Smooth muscle cell (in vitro differentiated cells): ENCODE measurements at regions not wholly inside any gene's neighbourhood (a gene's known extent, or its start where the extent isn't known, plus 50 kb on each side); places are given as distances from the start of the nearest gene placed in this dataset.

ENCODE experiments used
- DNase-seq: peaks from one replicate; lab custom pipeline; 2025; ENCODE audit not compliant: unreplicated experiment; lab: John Stamatoyannopoulos, UW
- H2AFZ ChIP-seq: fragments of 200-600 bp; sonication (generic); 2 replicates; pipeline ENCODE4 v1.6.0; 2016; ENCODE audit warnings: antibody characterized with exemption, low read depth, mild to moderate bottlenecking
- H3F3A ChIP-seq: fragments of 200-600 bp; sonication (generic); 2 replicates; pipeline ENCODE4 v1.6.0; 2017; ENCODE audit warnings: antibody characterized with exemption, low read depth
- H3K27ac ChIP-seq: fragments of 200-600 bp; sonication (generic); 2 replicates; pipeline ENCODE4 v1.5.1; 2016; ENCODE audit warnings: low read depth, mild to moderate bottlenecking
- H3K27me3 ChIP-seq: fragments of 200-600 bp; sonication (generic); 2 replicates; pipeline ENCODE4 v1.6.1; 2016; ENCODE audit warnings: low read depth, mild to moderate bottlenecking
- H3K36me3 ChIP-seq: fragments of 200-600 bp; sonication (generic); 2 replicates; pipeline ENCODE4 v1.5.1; 2016; ENCODE audit warnings: low read depth
- H3K4me1 ChIP-seq: fragments of 200-600 bp; sonication (generic); 2 replicates; pipeline ENCODE4 v1.5.1; 2016; ENCODE audit warnings: low read depth
- H3K4me2 ChIP-seq: fragments of 200-600 bp; sonication (generic); 2 replicates; pipeline ENCODE4 v1.6.0; 2016; ENCODE audit warnings: mild to moderate bottlenecking
- H3K4me3 ChIP-seq: fragments of 200-600 bp; sonication (generic); 2 replicates; pipeline ENCODE4 v1.5.1; 2016; ENCODE audit warnings: mild to moderate bottlenecking
- H3K79me2 ChIP-seq: fragments of 200-600 bp; sonication (generic); 2 replicates; pipeline ENCODE4 v1.6.0; 2016; ENCODE audit warnings: low read depth, mild to moderate bottlenecking
- H3K9ac ChIP-seq: fragments of 200-600 bp; sonication (generic); 2 replicates; pipeline ENCODE4 v1.6.0; 2016; ENCODE audit warnings: low read depth
- H3K9me3 ChIP-seq: fragments of 200-600 bp; sonication (generic); replicated peaks from 2 replicates; pipeline ENCODE4 v1.5.1; 2016; ENCODE audit warnings: low read depth
- H4K20me1 ChIP-seq: fragments of 200-600 bp; sonication (generic); 2 replicates; pipeline ENCODE4 v1.6.0; 2016; ENCODE audit warnings: low read depth
- CTCF ChIP-seq: fragments of 200-600 bp; sonication (generic); IDR thresholded peaks from 2 replicates; pipeline ENCODE4 v1.5.1; 2017; ENCODE audit warnings: borderline replicate concordance, mild to moderate bottlenecking, antibody characterized with exemption; ENCODE audit not compliant: insufficient read depth, poor library complexity, severe bottlenecking
- WGBS: methylation state at CpG from one replicate; pipeline ENCODE4 v1.1.7; 2016; ENCODE audit warnings: low lambda C conversion rate; 5-methylcytosine and 5-hydroxymethylcytosine counted together

GRCh38 chr6:137361701-137362100 is 132.5 kb downstream of the OLIG3 start:
- Histone ChIP-seq H3K27ac (no peak overlapping the region), H3K4me2 (no peak overlapping the region), H3K4me3 (no peak overlapping the region), H3K4me1 (peaks cover 6% of the 10 kb centered on the region), H2AFZ (no peak overlapping the region), H3K27me3 (no peaks in the 10 kb centered on the region), H4K20me1 (no peaks in the 10 kb centered on the region), H3K9ac (no peak overlapping the region), H3K9me3 (no peaks in the 10 kb centered on the region), H3K79me2 (no peaks in the 10 kb centered on the region), H3F3A (no peaks in the 10 kb centered on the region), H3K36me3 (no peaks in the 10 kb centered on the region)
- TF ChIP-seq CTCF: no peak
- no peak for DNase-seq

GRCh38 chr6:137358273-137358672 is 135.9 kb downstream of the OLIG3 start:
- Histone ChIP-seq H3K79me2 (no peaks in the 10 kb centered on the region), H2AFZ (no peak overlapping the region), H3K9me3 (no peaks in the 10 kb centered on the region), H3K4me3 (no peak overlapping the region), H4K20me1 (no peaks in the 10 kb centered on the region), H3F3A (no peaks in the 10 kb centered on the region), H3K9ac (no peak overlapping the region), H3K27ac (no peak overlapping the region), H3K4me1 (peaks cover 6% of the 10 kb centered on the region), H3K27me3 (no peaks in the 10 kb centered on the region), H3K4me2 (no peak overlapping the region), H3K36me3 (no peaks in the 10 kb centered on the region)
- DNase-seq: no peak
- no peak for TF ChIP-seq CTCF
- 66% methylated on average over 3 of the region's 3 CpGs for WGBS

GRCh38 chr6:137357948-137358266 is 136.3 kb downstream of the OLIG3 start:
- no peak for DNase-seq
- Histone ChIP-seq H3K79me2 (no peaks in the 10 kb centered on the region), H3K4me2 (no peak overlapping the region), H3K9me3 (no peaks in the 10 kb centered on the region), H3K27me3 (no peaks in the 10 kb centered on the region), H3F3A (no peaks in the 10 kb centered on the region), H3K4me3 (no peak overlapping the region), H4K20me1 (no peaks in the 10 kb centered on the region), H3K36me3 (no peaks in the 10 kb centered on the region), H3K27ac (no peak overlapping the region), H3K9ac (no peak overlapping the region), H2AFZ (no peak overlapping the region), H3K4me1 (peaks cover 6% of the 10 kb centered on the region)
- no peak for TF ChIP-seq CTCF

GRCh38 chr6:137357263-137357947 is 136.8 kb downstream of the OLIG3 start:
- H3K79me2 ChIP-seq: no peaks in the 10 kb centered on the region
- WGBS: 74% methylated on average over 14 of the region's 14 CpGs
- no peaks in the 10 kb centered on the region for H3K36me3 ChIP-seq
- H2AFZ ChIP-seq: no peak overlapping the region
- H3K4me2 ChIP-seq: no peak overlapping the region
- H3K9ac ChIP-seq: no peak overlapping the region
- no peak for TF ChIP-seq CTCF
- DNase-seq: no peak
- no peaks in the 10 kb centered on the region for H3K9me3 ChIP-seq
- no peaks in the 10 kb centered on the region for H4K20me1 ChIP-seq
- peaks cover 6% of the 10 kb centered on the region for H3K4me1 ChIP-seq
- H3K27ac ChIP-seq: no peak overlapping the region
- H3K27me3 ChIP-seq: no peaks in the 10 kb centered on the region
- no peak overlapping the region for H3K4me3 ChIP-seq
- no peaks in the 10 kb centered on the region for H3F3A ChIP-seq
